CD14-positive monocyte (primary cell): ENCODE measurements at regions not wholly inside any gene's neighbourhood (a gene's known extent, or its start where the extent isn't known, plus 50 kb on each side); places are given as distances from the start of the nearest gene placed in this dataset.

Source experiments
- DNase-seq, 3 donors: peaks; one replicate each; pipeline ENCODE4 v3.0.0-alpha.2; 2011 to 2022
- H2AFZ ChIP-seq: 2 replicates; pipeline ENCODE4 v1.6.0; 2012; ENCODE audit warnings: mild to moderate bottlenecking, low read depth, low read length, inconsistent platforms; ENCODE audit not compliant: insufficient read depth, poor library complexity, severe bottlenecking
- H3K27ac ChIP-seq, 2 donors: 1 replicate in 1 of 2; 2 replicates in 1 of 2; pipeline ENCODE4 v1.5.1; 2012 to 2013; ENCODE audit warnings: low read length in 2 of 2, control low read depth in 1 of 2, inconsistent platforms in 1 of 2, low read depth in 1 of 2, mild to moderate bottlenecking in 1 of 2
- H3K27me3 ChIP-seq, 2 donors: one replicate each; pipeline versions ENCODE4 v1.6.0 to v1.6.1; 2011 to 2013; ENCODE audit warnings: low read length in 2 of 2; ENCODE audit not compliant: control insufficient read depth in 2 of 2, insufficient read depth in 2 of 2
- H3K36me3 ChIP-seq, 2 donors: replicated peaks in 1 of 2; 1 replicate in 1 of 2; 2 replicates in 1 of 2; pipeline versions ENCODE4 v1.5.1 to v1.6.1; 2012 to 2013; ENCODE audit warnings: low read length in 2 of 2, control low read depth in 1 of 2, inconsistent platforms in 1 of 2, mild to moderate bottlenecking in 1 of 2; ENCODE audit not compliant: insufficient read depth in 2 of 2, control insufficient read depth in 1 of 2
- H3K4me1 ChIP-seq, 2 donors: 1 replicate in 1 of 2; 2 replicates in 1 of 2; pipeline versions ENCODE4 v1.5.1 to v1.6.1; 2012 to 2013; ENCODE audit warnings: low read length in 2 of 2, control low read depth in 1 of 2, inconsistent platforms in 1 of 2, mild to moderate bottlenecking in 1 of 2, moderate library complexity in 1 of 2; ENCODE audit not compliant: insufficient read depth in 2 of 2, control insufficient read depth in 1 of 2
- H3K4me2 ChIP-seq: replicated peaks from 2 replicates; pipeline ENCODE3; 2012; ENCODE audit warnings: low read length, moderate library complexity, mild to moderate bottlenecking; ENCODE audit not compliant: poor library complexity, severe bottlenecking; ENCODE audit errors: extremely low read depth
- H3K4me3 ChIP-seq, 3 experiments: fragments of 200-600 bp in 1 of 3; sonication (generic) in 1 of 3; replicated peaks in 1 of 3; 1 replicate in 2 of 3; 2 replicates in 1 of 3; pipeline ENCODE4 v1.5.1; 2011 to 2013; ENCODE audit warnings: low read length in 3 of 3, mild to moderate bottlenecking in 3 of 3, control low read depth in 2 of 3, low read depth in 2 of 3, inconsistent platforms in 1 of 3, moderate library complexity in 1 of 3
- H3K79me2 ChIP-seq: 2 replicates; pipeline ENCODE4 v1.6.0; 2012; ENCODE audit warnings: mild to moderate bottlenecking, control low read depth, inconsistent platforms, low read length, moderate library complexity; ENCODE audit not compliant: insufficient read depth
- H3K9ac ChIP-seq: 2 replicates; pipeline ENCODE4 v1.6.0; 2017; ENCODE audit warnings: low read length, mild to moderate bottlenecking; ENCODE audit not compliant: insufficient read depth, poor library complexity, severe bottlenecking
- H3K9me3 ChIP-seq, 2 donors: replicated peaks in 1 of 2; 1 replicate in 1 of 2; 2 replicates in 1 of 2; pipeline versions ENCODE4 v1.5.1 to v1.6.1; 2012 to 2013; ENCODE audit warnings: low read length in 2 of 2, control low read depth in 1 of 2; ENCODE audit not compliant: control insufficient read depth in 1 of 2, insufficient read depth in 1 of 2
- H4K20me1 ChIP-seq: 2 replicates; pipeline ENCODE4 v1.6.0; 2012; ENCODE audit warnings: mild to moderate bottlenecking, low read length, control low read depth, moderate library complexity; ENCODE audit not compliant: insufficient read depth
- H3K27ac Mint-ChIP-seq, 7 donors: one replicate each; pipeline ENCODE4 v1.8.0; 2020; ENCODE audit warnings: mild to moderate bottlenecking in 7 of 7, mixed read lengths in 7 of 7, moderate library complexity in 6 of 7, inconsistent platforms in 2 of 7
- H3K27me3 Mint-ChIP-seq, 3 donors: one replicate each; pipeline ENCODE4 v1.8.0; 2021 to 2022; ENCODE audit warnings: low read depth in 3 of 3, mild to moderate bottlenecking in 3 of 3, mixed read lengths in 3 of 3, moderate library complexity in 3 of 3, inconsistent platforms in 1 of 3
- H3K36me3 Mint-ChIP-seq, 2 donors: one replicate each; pipeline ENCODE4 v1.8.0; 2020; ENCODE audit warnings: mixed read lengths in 2 of 2, inconsistent platforms in 1 of 2, mild to moderate bottlenecking in 1 of 2
- H3K4me1 Mint-ChIP-seq: one replicate; pipeline ENCODE4 v1.8.0; 2020; ENCODE audit warnings: mild to moderate bottlenecking, mixed read lengths
- H3K4me3 Mint-ChIP-seq, 2 donors: one replicate each; pipeline ENCODE4 v1.8.0; 2020; ENCODE audit warnings: mild to moderate bottlenecking in 2 of 2, mixed read lengths in 2 of 2, moderate library complexity in 1 of 2
- H3K9me3 Mint-ChIP-seq, 7 donors: one replicate each; pipeline ENCODE4 v1.8.0; 2020 to 2022; ENCODE audit warnings: mixed read lengths in 7 of 7, mild to moderate bottlenecking in 6 of 7, moderate library complexity in 6 of 7, inconsistent platforms in 2 of 7
- CTCF ChIP-seq: fragments of 200-600 bp; IDR thresholded peaks from one replicate; pipeline ENCODE4 v1.8.0; 2022; ENCODE audit warnings: antibody characterized with exemption, mild to moderate bottlenecking
- WGBS: methylation state at CpG from one replicate; pipeline ENCODE4 v1.1.5; 2013; ENCODE audit warnings: missing lambda C conversion rate; ENCODE audit not compliant: insufficient coverage; 5-methylcytosine and 5-hydroxymethylcytosine counted together
- intact Hi-C, 2 donors: fragments of 100-400 bp; cut with micrococcal nuclease; formaldehyde crosslinking; loops; one replicate each; pipeline versions ENCODE4 v1.15.0 to v1.15.1; 2023

DNA sequence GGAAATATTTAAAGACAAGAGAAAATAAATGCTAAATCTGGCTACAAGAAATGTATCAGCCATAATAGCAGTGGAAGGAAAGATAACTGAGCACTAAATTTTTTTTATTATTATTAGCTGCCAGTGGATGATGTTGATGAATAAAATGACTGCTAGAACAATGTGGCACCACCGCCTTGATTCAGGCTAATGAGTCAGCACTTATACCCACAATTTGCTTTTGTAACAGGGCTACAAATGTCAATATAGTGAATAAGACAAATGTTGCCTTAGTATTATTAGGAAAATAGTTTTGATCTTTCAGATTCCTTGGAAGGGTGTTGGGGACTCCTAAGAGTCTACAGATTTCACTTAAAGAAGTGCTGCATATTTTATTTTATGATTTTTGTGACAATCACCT lies 555.2 kb upstream of the GRAMD2B start:
- peaks cover under 1 to 7% (median 2%) of the 10 kb centered on the region in 7 donors for H3K9me3 Mint-ChIP-seq

GRCh38 chr5:125870256-125870655 lies 553.0 kb upstream of the GRAMD2B start:
- intact Hi-C loops: no loop called here
- no peaks in the 10 kb centered on the region for H4K20me1 ChIP-seq
- H3K4me3 ChIP-seq: no peak overlapping the region
- no peak for TF ChIP-seq CTCF
- H3K4me1 ChIP-seq: no peaks in the 10 kb centered on the region
- H3K4me1 Mint-ChIP-seq: no peaks in the 10 kb centered on the region
- DNase-seq: no peak
- H3K27me3 Mint-ChIP-seq: peaks cover 0 to 2% (median 0%) of the 10 kb centered on the region in 3 donors
- no peak overlapping the region for H3K9ac ChIP-seq
- H3K9me3 ChIP-seq: peaks cover 12% of the 10 kb centered on the region in 2 donors
- no peaks in the 10 kb centered on the region for H3K27me3 ChIP-seq
- no peak overlapping the region for H3K4me3 Mint-ChIP-seq
- WGBS: no CpG with 5 or more reads among the region's 2 CpGs
- no peaks in the 10 kb centered on the region for H3K36me3 Mint-ChIP-seq
- H3K79me2 ChIP-seq: no peaks in the 10 kb centered on the region
- peaks cover 2 to 13% (median 7%) of the 10 kb centered on the region in 7 donors for H3K9me3 Mint-ChIP-seq
- no peak overlapping the region for H3K27ac Mint-ChIP-seq
- no peak overlapping the region for H2AFZ ChIP-seq
- no peaks in the 10 kb centered on the region for H3K36me3 ChIP-seq
- no peak overlapping the region for H3K4me2 ChIP-seq
- no peak overlapping the region for H3K27ac ChIP-seq

More for the DNA sequence above, 555.2 kb upstream of the GRAMD2B start:
- H3K4me3 Mint-ChIP-seq: no peak overlapping the region
- Histone ChIP-seq H3K4me3 (no peak overlapping the region), H3K4me2 (no peak overlapping the region), H3K27ac (no peak overlapping the region), H3K27me3 (no peaks in the 10 kb centered on the region), H3K36me3 (no peaks in the 10 kb centered on the region), H2AFZ (no peak overlapping the region), H3K4me1 (no peaks in the 10 kb centered on the region), H4K20me1 (no peaks in the 10 kb centered on the region), H3K9ac (no peak overlapping the region), H3K79me2 (no peaks in the 10 kb centered on the region), H3K9me3 (peaks cover 2% of the 10 kb centered on the region in 2 donors)
- H3K27me3 Mint-ChIP-seq: peaks cover 0 to 2% (median 0%) of the 10 kb centered on the region in 3 donors
- no peaks in the 10 kb centered on the region for H3K4me1 Mint-ChIP-seq
- TF ChIP-seq CTCF: no peak
- H3K36me3 Mint-ChIP-seq: no peaks in the 10 kb centered on the region
- intact Hi-C loops: no loop called here
- H3K27ac Mint-ChIP-seq: no peak overlapping the region
- WGBS: no CpG with 5 or more reads among the region's 1 CpG
- DNase-seq: no peak
